GM20000 (cell line): ENCODE measurements at regions not wholly inside any gene's neighbourhood (a gene's known extent, or its start where the extent isn't known, plus 50 kb on each side); places are given as distances from the start of the nearest gene placed in this dataset.

Source experiments
- DNase-seq: peaks from one replicate; pipeline ENCODE4 v3.0.0; 2012; ENCODE audit warnings: low spot score
- CTCF ChIP-seq: IDR thresholded peaks from 2 replicates; pipeline ENCODE4 v1.5.1; 2012; ENCODE audit warnings: mild to moderate bottlenecking, control low read depth; ENCODE audit errors: extremely low read depth, missing control alignments

- no peak for DNase-seq
- no peak for TF ChIP-seq CTCF
Observed at GRCh38 chr20:24136659-24137246, 148.2 kb upstream of the GGTLC1 start.

- TF ChIP-seq CTCF: no peak
- DNase-seq: no peak
Observed at GRCh38 chr20:24135781-24136180, 147.2 kb upstream of the GGTLC1 start.

GRCh38 chr20:24134930-24135329 is 146.4 kb upstream of the GGTLC1 start:
- TF ChIP-seq CTCF: no peak

GRCh38 chr20:24134284-24134683 is 145.7 kb upstream of the GGTLC1 start:
- TF ChIP-seq CTCF: no peak
- DNase-seq: no peak

More at GRCh38 chr20:24134930-24135329, 146.4 kb upstream of the GGTLC1 start:
- DNase-seq: no peak

GRCh38 chr20:24132246-24132645 is 143.7 kb upstream of the GGTLC1 start:
- DNase-seq: no peak
- TF ChIP-seq CTCF: no peak

- DNase-seq: no peak
- no peak for TF ChIP-seq CTCF
Observed at GRCh38 chr20:24131684-24132083, 143.1 kb upstream of the GGTLC1 start.

GRCh38 chr20:24131281-24131680 is 142.7 kb upstream of the GGTLC1 start:
- TF ChIP-seq CTCF: no peak
- DNase-seq: no peak
